ENCODE measurements at regions not wholly inside any gene's neighbourhood (a gene's known extent, or its start where the extent isn't known, plus 50 kb on each side); places are given as distances from the start of the nearest gene placed in this dataset.

- TF ChIP-seq SP1 (IDR thresholded peaks at IDR 0.05) (no peak), CTCF (IDR thresholded peaks at IDR 0.05; ENCODE audit: low read depth, low read length, missing input control) (no peak), EGR1 (IDR thresholded peaks at IDR 0.05; ENCODE audit: low read depth in 2 of 2) (no peak), MAX (IDR thresholded peaks at IDR 0.05) (no peak), TAF1 (conservative IDR thresholded peaks at IDR 0.05) (no peak), REST (IDR thresholded peaks at IDR 0.05) (no peak), YY1 (IDR thresholded peaks at IDR 0.05) (no peak), RXRA (IDR thresholded peaks at IDR 0.05) (no peak), GABPA (IDR thresholded peaks at IDR 0.05 in 1 of 2, conservative IDR thresholded peaks at IDR 0.05 in 1 of 2) (no peak), RAD21 (IDR thresholded peaks at IDR 0.05) (no peak), HNF4G (IDR thresholded peaks at IDR 0.05) (no peak), HNF4A (conservative IDR thresholded peaks at IDR 0.05) (no peak), ZBTB33 (IDR thresholded peaks at IDR 0.05) (no peak), JUND (IDR thresholded peaks at IDR 0.05) (no peak)
Measured at GRCh38 chr13:59346999-59347723, 816.6 kb downstream of the DIAPH3 start.
